GM12878 (cell line): ENCODE measurements at regions not wholly inside any gene's neighbourhood (a gene's known extent, or its start where the extent isn't known, plus 50 kb on each side); places are given as distances from the start of the nearest gene placed in this dataset.

ENCODE experiments used
- ATAC-seq: fragments of 200-7000 bp; cut with Tn5 transposase; 3 replicates; pipeline ENCODE4 v1.9.1; 2020; ENCODE audit warnings: mild to moderate bottlenecking, moderate library complexity
- BruUV-seq: library from RNA; stranded (reverse); fragments of 400-500 nt; replicated peaks from 2 replicates; lab custom pipeline; 2021; lab: Mats Ljungman, UMichigan
- CTCF ChIA-PET: fragments of 300-600 bp; sonication (Branson Sonifier 250); formaldehyde crosslinking; extraction: SDS; loops from one replicate; lab custom pipeline; 2021; ENCODE audit warnings: inconsistent platforms; lab: Yijun Ruan, JAX
- POLR2A ChIA-PET: fragments of 350-600 bp; formaldehyde crosslinking; extraction: SDS; loops from one replicate; lab custom pipeline; 2021; ENCODE audit warnings: inconsistent platforms; lab: Charles Lee
- RAD21 ChIA-PET: fragments of 300-600 bp; sonication (Branson Sonifier 250); formaldehyde crosslinking; loops from one replicate; lab custom pipeline; 2023; ENCODE audit warnings: antibody characterized with exemption; ENCODE audit not compliant: unreplicated experiment; lab: Charles Lee
- SMC1A ChIA-PET: fragments of 300-600 bp; sonication (Branson Sonifier 250); formaldehyde crosslinking; loops from one replicate; lab custom pipeline; 2023; ENCODE audit not compliant: unreplicated experiment, uncharacterized antibody; lab: Charles Lee
- DNase-seq: peaks from one replicate; pipeline ENCODE4 v3.0.0-alpha.2; 2011; ENCODE audit warnings: low read depth, low spot score
- FAIRE-seq: peaks from 3 replicates; lab custom pipeline; 2011; peaks lifted over from hg19 to GRCh38; lab: Jason Lieb, UNC
- H2AFZ ChIP-seq: 2 replicates; pipeline ENCODE4 v1.6.0; 2011; ENCODE audit warnings: low read depth, low read length, control low read depth; ENCODE audit not compliant: control insufficient read depth
- H3K27ac ChIP-seq: 2 replicates; pipeline ENCODE4 v1.5.1; 2011; ENCODE audit warnings: control low read depth; ENCODE audit not compliant: control insufficient read depth, insufficient read depth
- H3K27me3 ChIP-seq, 2 experiments: replicated peaks in 1 of 2; 2 replicates each; pipeline versions ENCODE4 v1.6.0 to v1.6.1; 2011; ENCODE audit warnings: low read length in 1 of 2; ENCODE audit not compliant: control insufficient read depth in 2 of 2, insufficient read depth in 2 of 2
- H3K36me3 ChIP-seq, 2 experiments: 2 replicates each; pipeline ENCODE4 v1.5.1; 2011; ENCODE audit warnings: low read length in 1 of 2; ENCODE audit not compliant: control insufficient read depth in 2 of 2, insufficient read depth in 2 of 2
- H3K4me1 ChIP-seq: 2 replicates; pipeline ENCODE4 v1.6.1; 2011; ENCODE audit warnings: mild to moderate bottlenecking, low read length, moderate library complexity, mixed read lengths; ENCODE audit not compliant: control insufficient read depth, insufficient read depth
- H3K4me2 ChIP-seq: 2 replicates; pipeline ENCODE4 v1.6.0; 2011; ENCODE audit warnings: control low read depth; ENCODE audit not compliant: control insufficient read depth, insufficient read depth
- H3K4me3 ChIP-seq: fragments of 200-600 bp; sonication (generic); 2 replicates; pipeline ENCODE4 v1.5.1; 2016
- H3K79me2 ChIP-seq: 2 replicates; pipeline ENCODE4 v1.6.0; 2011; ENCODE audit warnings: low read length; ENCODE audit not compliant: control insufficient read depth, insufficient read depth
- H3K9ac ChIP-seq: 2 replicates; pipeline ENCODE4 v1.8.0; 2011; ENCODE audit warnings: low read length, control low read depth, mixed read lengths; ENCODE audit not compliant: control insufficient read depth, insufficient read depth
- H3K9me3 ChIP-seq: replicated peaks from 3 replicates; pipeline ENCODE4 v1.5.1; 2011; ENCODE audit warnings: mild to moderate bottlenecking, low read length; ENCODE audit not compliant: control insufficient read depth, insufficient read depth
- H4K20me1 ChIP-seq: 2 replicates; pipeline ENCODE4 v1.6.0; 2011; ENCODE audit not compliant: control insufficient read depth, insufficient read depth
- BCL11A ChIP-seq: IDR thresholded peaks from 2 replicates; pipeline ENCODE4 v1.6.1; 2011; ENCODE audit warnings: low read depth, low read length
- CBFB ChIP-seq: IDR thresholded peaks from 2 replicates; pipeline ENCODE4 v1.6.1; 2016; ENCODE audit warnings: antibody characterized with exemption, low read depth
- EP300 ChIP-seq, 2 experiments: fragments of 150-350 bp in 1 of 2; IDR thresholded peaks; 2 replicates each; pipeline ENCODE4 v1.6.1; 2011 to 2012; ENCODE audit warnings: low read depth in 2 of 2, low read length in 2 of 2, borderline replicate concordance in 1 of 2, improper control_type of control experiment in 1 of 2, inconsistent platforms in 1 of 2; ENCODE audit not compliant: control insufficient read depth in 1 of 2
- HDGF ChIP-seq: fragments of 450-650 bp; IDR thresholded peaks from 2 replicates; pipeline ENCODE4 v1.6.1; 2016; ENCODE audit warnings: antibody characterized with exemption
- MEF2A ChIP-seq: IDR thresholded peaks from 2 replicates; pipeline ENCODE4 v1.6.1; 2011; ENCODE audit warnings: low read depth, mild to moderate bottlenecking, low read length, moderate library complexity; ENCODE audit not compliant: insufficient read depth
- NFYA ChIP-seq: IDR thresholded peaks from 2 replicates; pipeline ENCODE4 v1.6.1; 2011; ENCODE audit warnings: low read depth, mild to moderate bottlenecking, low read length, improper control_type of control experiment, borderline replicate concordance
- NFYB ChIP-seq: IDR thresholded peaks from 2 replicates; pipeline ENCODE4 v1.6.1; 2011; ENCODE audit warnings: low read depth, mild to moderate bottlenecking, low read length, improper control_type of control experiment, moderate library complexity; ENCODE audit not compliant: insufficient read depth
- PAX5 ChIP-seq: IDR thresholded peaks from 2 replicates; pipeline ENCODE4 v1.6.1; 2011; ENCODE audit warnings: low read depth, low read length, borderline replicate concordance
- RAD21 ChIP-seq: IDR thresholded peaks from 2 replicates; pipeline ENCODE4 v1.6.1; 2011; ENCODE audit warnings: mild to moderate bottlenecking, low read depth, low read length, moderate library complexity; ENCODE audit not compliant: insufficient read depth
- RB1 ChIP-seq: fragments of 450-650 bp; formaldehyde crosslinking; IDR thresholded peaks from 2 replicates; pipeline ENCODE4 v1.6.1; 2017; ENCODE audit warnings: mild to moderate bottlenecking, borderline replicate concordance
- RELA ChIP-seq: fragments of 450-650 bp; IDR thresholded peaks from 2 replicates; pipeline ENCODE4 v1.8.0; 2014; ENCODE audit warnings: borderline replicate concordance; ENCODE audit not compliant: partially characterized antibody
- ZSCAN29 ChIP-seq: fragments of 450-650 bp; IDR thresholded peaks from 2 replicates; pipeline ENCODE4 v1.6.1; 2017; ENCODE audit warnings: mild to moderate bottlenecking, moderate library complexity
- WGBS: methylation state at CpG from one replicate; pipeline ENCODE4 v1.1.6; 2016; ENCODE audit warnings: low lambda C conversion rate; ENCODE audit not compliant: insufficient replicate concordance, insufficient coverage; ENCODE audit errors: missing lambda C conversion rate; 5-methylcytosine and 5-hydroxymethylcytosine counted together
- in situ Hi-C: fragments of 300-500 bp; cut with MboI; formaldehyde crosslinking; loops from 9 replicates; pipeline ENCODE4 v1.14.3; 2018; ENCODE audit warnings: mixed read lengths
- intact Hi-C: fragments of 100-400 bp; cut with micrococcal nuclease; formaldehyde crosslinking; loops from one replicate; pipeline ENCODE4 v1.14.2; 2022; ENCODE audit not compliant: unreplicated experiment
- TF ChIP-seq, protein P1 (sequence below): fragments of 450-650 bp; IDR thresholded peaks from 2 replicates; pipeline ENCODE4 v1.6.1; 2017; ENCODE audit warnings: low read depth, mild to moderate bottlenecking, moderate library complexity
- TF ChIP-seq, protein P2 (sequence below): IDR thresholded peaks from 2 replicates; pipeline ENCODE4 v1.6.1; 2011; ENCODE audit warnings: mild to moderate bottlenecking, low read depth, low read length, moderate library complexity; ENCODE audit not compliant: insufficient replicate concordance

DNA sequence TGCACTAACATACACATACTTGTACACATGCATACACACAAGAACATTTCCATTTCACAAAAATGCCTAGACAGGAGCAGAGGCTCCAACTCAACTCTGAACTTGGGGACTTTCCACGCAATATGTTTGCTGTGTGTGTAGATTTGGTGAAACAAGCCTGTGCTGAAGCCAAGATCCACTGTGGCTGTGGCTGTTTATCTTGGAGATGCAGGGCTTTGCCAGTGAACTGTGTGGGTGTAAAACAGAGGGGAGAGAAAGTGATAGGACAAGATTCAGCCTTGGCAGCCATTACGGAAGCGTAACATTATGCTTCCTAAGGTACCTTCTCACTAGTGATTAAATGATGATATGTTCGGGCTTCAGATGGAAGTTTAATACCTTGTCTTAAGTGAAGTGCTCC is 73.2 kb upstream of the MBNL2 start:
- in situ Hi-C loops (no loop called here), intact Hi-C loops (no loop called here)
- CTCF ChIA-PET: interaction anchor here (1.2 kb wide), 1 partner anchor 39 kb away, joined by 5 read pairs; no protein-coding TSS in a partner anchor
- no peaks in the 10 kb centered on the region for H3K27me3 ChIP-seq
- FAIRE-seq: no peak
- no peak overlapping the region for H3K27ac ChIP-seq
- BruUV-seq: no TSS peak
- POLR2A ChIA-PET: no interaction called here
- no peaks in the 10 kb centered on the region for H3K4me1 ChIP-seq
- DNase-seq: no peak
- RAD21 ChIA-PET: no interaction called here
- no peak overlapping the region for H3K4me3 ChIP-seq
- no peaks in the 10 kb centered on the region for H3K79me2 ChIP-seq
- peak; percentile 25; the same call in 1 of the 3 replicates for ATAC-seq
- TF ChIP-seq, protein P1, sequence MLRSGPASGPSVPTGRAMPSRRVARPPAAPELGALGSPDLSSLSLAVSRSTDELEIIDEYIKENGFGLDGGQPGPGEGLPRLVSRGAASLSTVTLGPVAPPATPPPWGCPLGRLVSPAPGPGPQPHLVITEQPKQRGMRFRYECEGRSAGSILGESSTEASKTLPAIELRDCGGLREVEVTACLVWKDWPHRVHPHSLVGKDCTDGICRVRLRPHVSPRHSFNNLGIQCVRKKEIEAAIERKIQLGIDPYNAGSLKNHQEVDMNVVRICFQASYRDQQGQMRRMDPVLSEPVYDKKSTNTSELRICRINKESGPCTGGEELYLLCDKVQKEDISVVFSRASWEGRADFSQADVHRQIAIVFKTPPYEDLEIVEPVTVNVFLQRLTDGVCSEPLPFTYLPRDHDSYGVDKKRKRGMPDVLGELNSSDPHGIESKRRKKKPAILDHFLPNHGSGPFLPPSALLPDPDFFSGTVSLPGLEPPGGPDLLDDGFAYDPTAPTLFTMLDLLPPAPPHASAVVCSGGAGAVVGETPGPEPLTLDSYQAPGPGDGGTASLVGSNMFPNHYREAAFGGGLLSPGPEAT: no peak
- no peak for TF ChIP-seq RB1
- no peak for TF ChIP-seq ZSCAN29
- TF ChIP-seq HDGF: no peak
- TF ChIP-seq RELA: no peak
- no peak for TF ChIP-seq MEF2A
- TF ChIP-seq NFYB: no peak
- TF ChIP-seq PAX5: no peak
- TF ChIP-seq RAD21: no peak
- TF ChIP-seq, protein P2, sequence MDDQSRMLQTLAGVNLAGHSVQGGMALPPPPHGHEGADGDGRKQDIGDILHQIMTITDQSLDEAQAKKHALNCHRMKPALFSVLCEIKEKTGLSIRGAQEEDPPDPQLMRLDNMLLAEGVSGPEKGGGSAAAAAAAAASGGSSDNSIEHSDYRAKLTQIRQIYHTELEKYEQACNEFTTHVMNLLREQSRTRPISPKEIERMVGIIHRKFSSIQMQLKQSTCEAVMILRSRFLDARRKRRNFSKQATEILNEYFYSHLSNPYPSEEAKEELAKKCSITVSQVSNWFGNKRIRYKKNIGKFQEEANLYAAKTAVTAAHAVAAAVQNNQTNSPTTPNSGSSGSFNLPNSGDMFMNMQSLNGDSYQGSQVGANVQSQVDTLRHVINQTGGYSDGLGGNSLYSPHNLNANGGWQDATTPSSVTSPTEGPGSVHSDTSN: no peak
- no peak for TF ChIP-seq EP300 (IDR thresholded peaks at IDR 0.05; ENCODE audit: borderline replicate concordance in 1 of 2, control insufficient read depth in 1 of 2, low read depth in 2 of 2, low read length in 2 of 2)
- TF ChIP-seq BCL11A: no peak
- no peak for TF ChIP-seq NFYA
- TF ChIP-seq CBFB: no peak
- TF ChIP-seq, all 136 proteins: peak for 0
- no peaks in the 10 kb centered on the region for H3K36me3 ChIP-seq
- H3K9me3 ChIP-seq: no peaks in the 10 kb centered on the region
- SMC1A ChIA-PET: no interaction called here
- H3K4me2 ChIP-seq: no peak overlapping the region
- no peaks in the 10 kb centered on the region for H4K20me1 ChIP-seq
- H3K9ac ChIP-seq: no peak overlapping the region
- 44% methylated on average over 4 of the region's 4 CpGs for WGBS
- no peak overlapping the region for H2AFZ ChIP-seq
